ENCODE measurements at regions not wholly inside any gene's neighbourhood (a gene's known extent, or its start where the extent isn't known, plus 50 kb on each side); places are given as distances from the start of the nearest gene placed in this dataset.

GRCh38 chr6:40713002-40713719, 126.0 kb upstream of the LRFN2 start:
- DNase-seq (ENCODE audit: insufficient read length, low spot score) (no peak), FAIRE-seq (no peak)
- TF ChIP-seq CTCF (IDR thresholded peaks at IDR 0.05; ENCODE audit: insufficient read depth, missing control alignments) = no peak

GRCh38 chr6:40710626-40711330, 123.6 kb upstream of the LRFN2 start:
- no peak for TF ChIP-seq CTCF (IDR thresholded peaks at IDR 0.05; ENCODE audit: insufficient read depth, missing control alignments)
- DNase-seq (ENCODE audit: insufficient read length, low spot score) (no peak), FAIRE-seq (no peak)

GRCh38 chr6:40708049-40708448, 120.9 kb upstream of the LRFN2 start:
- no peak for TF ChIP-seq CTCF (IDR thresholded peaks at IDR 0.05; ENCODE audit: insufficient read depth, missing control alignments)
- FAIRE-seq (no peak), DNase-seq (ENCODE audit: insufficient read length, low spot score) (no peak)

GRCh38 chr6:40706178-40706577, 119.0 kb upstream of the LRFN2 start:
- no peak for DNase-seq (ENCODE audit: insufficient read length, low spot score)
- FAIRE-seq = no peak
- no peak for TF ChIP-seq CTCF (IDR thresholded peaks at IDR 0.05; ENCODE audit: insufficient read depth, missing control alignments)

GRCh38 chr6:40705354-40705753, 118.2 kb upstream of the LRFN2 start:
- no peak for FAIRE-seq
- DNase-seq (ENCODE audit: insufficient read length, low spot score) = no peak
- TF ChIP-seq CTCF (IDR thresholded peaks at IDR 0.05; ENCODE audit: insufficient read depth, missing control alignments) = no peak

- DNase-seq (ENCODE audit: insufficient read length, low spot score) = no peak
- FAIRE-seq = no peak
- TF ChIP-seq CTCF (IDR thresholded peaks at IDR 0.05; ENCODE audit: insufficient read depth, missing control alignments) = no peak
Observed at GRCh38 chr6:40701352-40702007, 114.3 kb upstream of the LRFN2 start.
